Mucosa of descending colon (tissue), 3 donors: ENCODE measurements at regions not wholly inside any gene's neighbourhood (a gene's known extent, or its start where the extent isn't known, plus 50 kb on each side); places are given as distances from the start of the nearest gene placed in this dataset.

Source experiments
- ATAC-seq: fragments of 200-7000 bp; cut with Tn5 transposase; one replicate; pipeline ENCODE4 v1.9.1; 2020; ENCODE audit warnings: mild to moderate bottlenecking, moderate library complexity
- DNase-seq, 3 donors: peaks; one replicate each; pipeline ENCODE4 v3.0.0-alpha.2; 2020
- H3K36me3 ChIP-seq: fragments of 200-600 bp; one replicate; pipeline ENCODE4 v1.8.0; 2021; ENCODE audit warnings: low read depth, mild to moderate bottlenecking
- H3K4me1 ChIP-seq: fragments of 200-600 bp; one replicate; pipeline ENCODE4 v1.8.0; 2021; ENCODE audit warnings: low read depth, mild to moderate bottlenecking
- H3K4me3 ChIP-seq: fragments of 200-600 bp; one replicate; pipeline ENCODE4 v1.8.0; 2021; ENCODE audit warnings: mild to moderate bottlenecking
- H3K9me3 ChIP-seq: fragments of 200-600 bp; one replicate; pipeline ENCODE4 v1.8.0; 2021; ENCODE audit warnings: mild to moderate bottlenecking
- intact Hi-C, 2 donors: fragments of 100-400 bp; cut with DNase I in 1 of 2; cut with micrococcal nuclease in 1 of 2; formaldehyde crosslinking; loops; one replicate each; pipeline versions ENCODE4 v1.11.0 to v1.11.1; 2022; cut with DNase I, micrococcal nuclease
- TF ChIP-seq, protein P1 (sequence below): fragments of 200-600 bp; IDR thresholded peaks from one replicate; pipeline ENCODE4 v1.8.0; 2022; ENCODE audit warnings: antibody characterized with exemption, mild to moderate bottlenecking
- donor health status: DM: no; HTN: no; CAD: no; lungs with moderate emphysema.
- donor health status: DM: no; HTN: no; CAD: no.
- donor health status: DM: no; HTN: yes; CAD: no.

DNA sequence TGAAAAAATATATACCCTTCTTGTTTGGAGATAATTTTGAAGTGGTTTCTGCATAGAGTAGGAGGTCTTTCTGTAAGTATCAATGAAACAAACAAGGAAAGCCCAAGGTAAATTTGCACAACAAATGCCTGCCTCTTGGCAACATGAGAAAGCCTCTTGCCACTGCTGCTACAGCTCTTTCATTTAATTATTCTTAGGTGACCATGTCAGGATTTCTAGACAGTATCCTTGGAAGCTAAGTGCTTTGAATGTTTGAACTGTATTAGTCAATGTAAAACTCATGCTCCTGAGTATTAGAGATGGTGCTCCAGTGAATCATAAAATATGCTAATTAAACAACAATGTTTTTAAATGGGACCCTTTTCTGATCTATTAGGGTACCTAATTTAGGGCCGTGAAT is 81.2 kb upstream of the ITGB1 start:
- no peaks in the 10 kb centered on the region for H3K4me1 ChIP-seq
- H3K36me3 ChIP-seq, result no peaks in the 10 kb centered on the region
- TF ChIP-seq, protein P1, sequence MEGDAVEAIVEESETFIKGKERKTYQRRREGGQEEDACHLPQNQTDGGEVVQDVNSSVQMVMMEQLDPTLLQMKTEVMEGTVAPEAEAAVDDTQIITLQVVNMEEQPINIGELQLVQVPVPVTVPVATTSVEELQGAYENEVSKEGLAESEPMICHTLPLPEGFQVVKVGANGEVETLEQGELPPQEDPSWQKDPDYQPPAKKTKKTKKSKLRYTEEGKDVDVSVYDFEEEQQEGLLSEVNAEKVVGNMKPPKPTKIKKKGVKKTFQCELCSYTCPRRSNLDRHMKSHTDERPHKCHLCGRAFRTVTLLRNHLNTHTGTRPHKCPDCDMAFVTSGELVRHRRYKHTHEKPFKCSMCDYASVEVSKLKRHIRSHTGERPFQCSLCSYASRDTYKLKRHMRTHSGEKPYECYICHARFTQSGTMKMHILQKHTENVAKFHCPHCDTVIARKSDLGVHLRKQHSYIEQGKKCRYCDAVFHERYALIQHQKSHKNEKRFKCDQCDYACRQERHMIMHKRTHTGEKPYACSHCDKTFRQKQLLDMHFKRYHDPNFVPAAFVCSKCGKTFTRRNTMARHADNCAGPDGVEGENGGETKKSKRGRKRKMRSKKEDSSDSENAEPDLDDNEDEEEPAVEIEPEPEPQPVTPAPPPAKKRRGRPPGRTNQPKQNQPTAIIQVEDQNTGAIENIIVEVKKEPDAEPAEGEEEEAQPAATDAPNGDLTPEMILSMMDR, result no peak
- intact Hi-C loops, result no loop called here
- H3K9me3 ChIP-seq, result no peaks in the 10 kb centered on the region
- ATAC-seq (no peak), DNase-seq (no peak)
- no peak overlapping the region for H3K4me3 ChIP-seq

DNA sequence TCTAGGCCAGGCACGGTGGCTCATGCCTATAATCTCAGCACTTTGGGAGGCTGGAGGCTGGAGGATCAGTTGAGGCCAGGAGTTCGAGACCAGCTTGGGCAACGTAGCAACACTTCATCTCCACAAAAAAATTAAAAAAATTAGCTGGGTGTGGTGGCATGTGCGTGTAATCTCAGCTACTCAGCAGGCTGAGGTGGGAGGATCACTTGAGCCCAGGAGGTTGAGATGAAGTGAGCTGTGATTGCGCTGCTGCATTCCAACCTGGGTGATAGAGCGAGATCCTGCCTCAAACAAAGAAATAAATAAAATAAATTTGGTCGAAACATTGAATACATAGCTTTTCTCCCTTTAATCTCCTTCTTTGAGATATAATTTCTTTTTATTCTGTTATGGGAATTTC is 80.6 kb upstream of the ITGB1 start:
- no peaks in the 10 kb centered on the region for H3K4me1 ChIP-seq
- ATAC-seq (no peak), DNase-seq (no peak)
- no peaks in the 10 kb centered on the region for H3K9me3 ChIP-seq
- H3K36me3 ChIP-seq, result no peaks in the 10 kb centered on the region
- intact Hi-C loops, result no loop called here
- no peak overlapping the region for H3K4me3 ChIP-seq
- TF ChIP-seq, protein P1, result no peak

DNA sequence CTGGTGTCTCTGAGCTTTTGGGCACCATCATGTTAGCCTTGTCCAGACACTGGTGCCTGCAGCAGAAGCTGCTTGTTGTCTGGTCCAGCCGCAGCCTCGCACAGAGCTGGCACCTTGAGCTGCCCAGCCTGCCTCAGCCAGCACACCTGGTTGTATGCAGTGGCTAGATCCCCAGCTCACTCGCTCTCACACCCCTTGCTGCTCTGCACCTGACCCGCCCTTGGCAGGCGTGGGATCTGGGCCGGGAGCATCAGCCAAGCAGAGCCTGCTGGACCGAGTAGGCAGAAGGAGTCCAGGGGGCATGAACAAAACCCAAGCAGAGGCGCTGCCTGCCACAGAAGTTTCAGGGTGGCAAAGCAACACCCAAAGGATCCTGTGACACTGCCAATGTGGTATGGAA is 79.7 kb upstream of the ITGB1 start:
- no peak for ATAC-seq

DNA sequence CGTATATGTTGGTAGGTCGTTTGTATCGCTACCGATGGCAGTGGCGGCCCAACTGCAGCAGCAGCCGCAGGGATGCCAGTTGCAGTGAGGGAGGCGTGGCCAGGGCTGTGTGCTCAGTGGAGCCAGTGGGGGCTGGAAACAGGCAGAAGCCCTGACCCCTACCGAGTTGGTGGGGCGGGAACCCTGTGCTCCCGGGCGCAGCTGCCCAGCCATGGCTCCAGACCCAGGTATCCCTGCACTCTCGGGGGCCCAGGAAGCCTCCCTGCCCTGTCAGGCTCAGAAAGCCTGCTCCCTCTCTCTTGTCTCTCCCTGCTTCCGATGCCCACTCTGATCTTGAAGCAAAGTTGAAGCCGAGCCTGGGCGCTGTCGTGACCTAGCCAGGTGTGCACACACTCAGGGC is 78.6 kb upstream of the ITGB1 start:
- no peak for DNase-seq
- Histone ChIP-seq H3K36me3 (no peaks in the 10 kb centered on the region), H3K4me3 (no peak overlapping the region), H3K9me3 (no peaks in the 10 kb centered on the region), H3K4me1 (no peaks in the 10 kb centered on the region)
- intact Hi-C loops, result no loop called here
- TF ChIP-seq, protein P1, result no peak
- no peak for ATAC-seq

More for the DNA sequence above, 79.7 kb upstream of the ITGB1 start:
- DNase-seq, result no peak
- intact Hi-C loops, result no loop called here
- H3K4me3 ChIP-seq, result no peak overlapping the region
- TF ChIP-seq, protein P1, result no peak
- H3K9me3 ChIP-seq, result no peaks in the 10 kb centered on the region
- no peaks in the 10 kb centered on the region for H3K36me3 ChIP-seq
- no peaks in the 10 kb centered on the region for H3K4me1 ChIP-seq

DNA sequence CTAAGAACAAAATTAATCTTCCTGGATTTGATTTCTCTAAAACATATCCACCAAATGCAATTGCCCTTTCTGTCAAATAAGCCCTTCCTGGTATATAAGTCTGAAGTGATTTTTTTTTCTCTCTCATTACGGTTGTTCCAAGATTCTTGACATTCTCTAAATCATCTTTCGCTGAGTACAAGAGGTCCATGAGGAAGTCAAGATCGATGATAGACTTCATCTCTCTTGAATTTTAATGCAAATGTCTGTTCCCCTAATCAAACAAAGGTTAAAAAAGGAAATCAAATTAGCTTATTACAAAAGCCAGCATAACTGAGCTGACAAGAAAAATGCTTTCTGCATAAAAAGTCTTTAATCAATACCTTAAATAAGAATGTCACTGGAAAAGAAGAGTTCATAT is 77.4 kb upstream of the ITGB1 start:
- ATAC-seq, result no peak
- intact Hi-C loops, result no loop called here
- Histone ChIP-seq H3K4me3 (no peak overlapping the region), H3K36me3 (no peaks in the 10 kb centered on the region), H3K4me1 (no peaks in the 10 kb centered on the region), H3K9me3 (no peaks in the 10 kb centered on the region)
- TF ChIP-seq, protein P1, result no peak
- no peak for DNase-seq

DNA sequence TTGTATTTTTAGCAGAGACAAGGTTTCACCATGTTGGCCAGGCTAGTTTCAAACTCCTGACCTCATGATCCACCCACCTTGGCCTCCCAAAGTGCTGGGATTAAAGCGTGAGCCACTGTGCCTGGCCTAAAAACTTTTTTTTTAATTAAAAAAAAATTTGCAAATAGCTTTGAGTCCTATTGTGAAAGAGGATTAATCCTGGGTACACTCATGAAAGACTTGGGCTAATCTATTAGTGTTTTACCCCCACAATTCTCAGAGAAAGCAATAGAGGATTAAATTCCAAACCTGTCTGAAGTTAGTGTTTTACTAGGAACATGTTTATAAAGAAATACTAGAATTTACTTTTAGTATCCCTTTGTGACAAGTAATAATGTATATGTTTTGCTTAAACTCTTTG is 76.9 kb upstream of the ITGB1 start:
- H3K4me3 ChIP-seq, result no peak overlapping the region
- H3K4me1 ChIP-seq, result no peaks in the 10 kb centered on the region
- H3K36me3 ChIP-seq, result no peaks in the 10 kb centered on the region
- TF ChIP-seq, protein P1, result no peak
- DNase-seq (no peak), ATAC-seq (no peak)
- intact Hi-C loops, result no loop called here
- H3K9me3 ChIP-seq, result no peaks in the 10 kb centered on the region
